GM12878 (cell line): ENCODE measurements at regions not wholly inside any gene's neighbourhood (a gene's known extent, or its start where the extent isn't known, plus 50 kb on each side); places are given as distances from the start of the nearest gene placed in this dataset.

Experiments used
- CHD2 ChIP-seq: IDR thresholded peaks from 2 replicates; pipeline ENCODE4 v1.6.1; 2011; ENCODE audit warnings: low read depth, low read length, improper control_type of control experiment, borderline replicate concordance
- HDAC2 ChIP-seq: fragments of 200-600 bp; sonication (generic); IDR thresholded peaks from 2 replicates; pipeline ENCODE4 v1.6.1; 2017
- KDM1A ChIP-seq: fragments of 200-600 bp; sonication (generic); IDR thresholded peaks from 2 replicates; pipeline ENCODE4 v1.6.1; 2016; ENCODE audit warnings: borderline replicate concordance
- POLR2AphosphoS5 ChIP-seq: IDR thresholded peaks from 2 replicates; pipeline ENCODE4 v1.6.1; 2011; ENCODE audit warnings: mild to moderate bottlenecking, low read length, inconsistent platforms
- RCOR1 ChIP-seq: conservative IDR thresholded peaks from 2 replicates; pipeline ENCODE4 v1.6.1; 2012; ENCODE audit warnings: low read depth, low read length, improper control_type of control experiment
- SIN3A ChIP-seq: IDR thresholded peaks from 2 replicates; pipeline ENCODE4 v1.6.1; 2012; ENCODE audit warnings: low read depth, low read length, improper control_type of control experiment
- ZNF207 ChIP-seq: fragments of 450-650 bp; IDR thresholded peaks from 2 replicates; pipeline ENCODE4 v1.6.1; 2014; ENCODE audit warnings: antibody characterized with exemption, mild to moderate bottlenecking, borderline replicate concordance
- TF ChIP-seq, protein P1 (sequence below), 3 experiments: IDR thresholded peaks in 2 of 3; conservative IDR thresholded peaks in 1 of 3; 2 replicates each; pipeline ENCODE4 v1.5.1; 2011; ENCODE audit warnings: low read depth in 3 of 3, low read length in 3 of 3, mild to moderate bottlenecking in 3 of 3, control low read depth in 2 of 3, moderate library complexity in 2 of 3, inconsistent platforms in 1 of 3, mixed read lengths in 1 of 3; ENCODE audit not compliant: control insufficient read depth in 2 of 3, insufficient read depth in 1 of 3; ENCODE audit errors: extremely low read depth in 1 of 3
- TF ChIP-seq, protein P2 (sequence below): fragments of 450-650 bp; IDR thresholded peaks from 2 replicates; pipeline ENCODE4 v1.6.1; 2017; ENCODE audit warnings: mild to moderate bottlenecking
- TF ChIP-seq, protein P3 (sequence below): IDR thresholded peaks from 2 replicates; pipeline ENCODE4 v1.6.1; 2012; ENCODE audit warnings: low read depth, low read length, improper control_type of control experiment

DNA sequence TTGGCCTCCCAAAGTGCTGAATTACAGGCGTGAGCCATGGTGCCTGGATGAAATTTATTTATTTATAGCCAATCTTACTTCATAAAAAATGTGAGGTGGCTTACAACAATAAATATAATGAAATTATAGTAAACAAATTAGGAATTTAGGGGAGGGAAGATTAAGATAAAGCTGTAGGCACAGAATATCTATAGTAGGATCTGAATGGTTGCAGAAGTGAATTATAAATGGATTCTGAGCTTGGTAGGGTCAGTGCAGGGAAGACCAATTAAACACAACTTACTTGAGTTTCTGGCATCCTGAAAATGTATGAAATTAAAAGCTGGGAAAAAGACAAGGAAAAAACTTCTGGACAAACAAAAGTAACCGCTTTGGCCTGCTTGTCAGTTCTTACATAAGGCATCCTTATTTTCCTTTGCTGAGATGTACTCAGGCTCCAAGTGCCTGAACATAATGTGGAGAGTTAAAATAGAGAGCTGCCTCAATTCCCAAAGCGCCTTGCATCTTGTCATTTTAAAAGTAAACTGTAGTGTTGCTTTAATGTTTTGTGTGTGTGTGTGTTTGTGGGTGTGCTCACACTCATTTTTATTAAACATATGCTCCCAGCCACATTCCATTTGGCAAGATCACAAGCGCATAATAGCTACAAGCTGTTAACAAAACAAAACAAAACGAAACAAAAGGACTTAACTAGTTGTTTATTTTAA lies 247.3 kb downstream of the S1PR1 start:
- TF ChIP-seq HDAC2 (no peak), POLR2AphosphoS5 (no peak), SIN3A (no peak), KDM1A (no peak), RCOR1 (no peak), ZNF207 (no peak), CHD2 (no peak)
- TF ChIP-seq, protein P1, sequence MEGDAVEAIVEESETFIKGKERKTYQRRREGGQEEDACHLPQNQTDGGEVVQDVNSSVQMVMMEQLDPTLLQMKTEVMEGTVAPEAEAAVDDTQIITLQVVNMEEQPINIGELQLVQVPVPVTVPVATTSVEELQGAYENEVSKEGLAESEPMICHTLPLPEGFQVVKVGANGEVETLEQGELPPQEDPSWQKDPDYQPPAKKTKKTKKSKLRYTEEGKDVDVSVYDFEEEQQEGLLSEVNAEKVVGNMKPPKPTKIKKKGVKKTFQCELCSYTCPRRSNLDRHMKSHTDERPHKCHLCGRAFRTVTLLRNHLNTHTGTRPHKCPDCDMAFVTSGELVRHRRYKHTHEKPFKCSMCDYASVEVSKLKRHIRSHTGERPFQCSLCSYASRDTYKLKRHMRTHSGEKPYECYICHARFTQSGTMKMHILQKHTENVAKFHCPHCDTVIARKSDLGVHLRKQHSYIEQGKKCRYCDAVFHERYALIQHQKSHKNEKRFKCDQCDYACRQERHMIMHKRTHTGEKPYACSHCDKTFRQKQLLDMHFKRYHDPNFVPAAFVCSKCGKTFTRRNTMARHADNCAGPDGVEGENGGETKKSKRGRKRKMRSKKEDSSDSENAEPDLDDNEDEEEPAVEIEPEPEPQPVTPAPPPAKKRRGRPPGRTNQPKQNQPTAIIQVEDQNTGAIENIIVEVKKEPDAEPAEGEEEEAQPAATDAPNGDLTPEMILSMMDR (IDR thresholded peaks at IDR 0.05 in 2 of 3, conservative IDR thresholded peaks at IDR 0.05 in 1 of 3; ENCODE audit: control insufficient read depth in 2 of 3, extremely low read depth in 1 of 3, insufficient read depth in 1 of 3, low read depth in 3 of 3, low read length in 3 of 3) = no peak
- TF ChIP-seq, protein P2, sequence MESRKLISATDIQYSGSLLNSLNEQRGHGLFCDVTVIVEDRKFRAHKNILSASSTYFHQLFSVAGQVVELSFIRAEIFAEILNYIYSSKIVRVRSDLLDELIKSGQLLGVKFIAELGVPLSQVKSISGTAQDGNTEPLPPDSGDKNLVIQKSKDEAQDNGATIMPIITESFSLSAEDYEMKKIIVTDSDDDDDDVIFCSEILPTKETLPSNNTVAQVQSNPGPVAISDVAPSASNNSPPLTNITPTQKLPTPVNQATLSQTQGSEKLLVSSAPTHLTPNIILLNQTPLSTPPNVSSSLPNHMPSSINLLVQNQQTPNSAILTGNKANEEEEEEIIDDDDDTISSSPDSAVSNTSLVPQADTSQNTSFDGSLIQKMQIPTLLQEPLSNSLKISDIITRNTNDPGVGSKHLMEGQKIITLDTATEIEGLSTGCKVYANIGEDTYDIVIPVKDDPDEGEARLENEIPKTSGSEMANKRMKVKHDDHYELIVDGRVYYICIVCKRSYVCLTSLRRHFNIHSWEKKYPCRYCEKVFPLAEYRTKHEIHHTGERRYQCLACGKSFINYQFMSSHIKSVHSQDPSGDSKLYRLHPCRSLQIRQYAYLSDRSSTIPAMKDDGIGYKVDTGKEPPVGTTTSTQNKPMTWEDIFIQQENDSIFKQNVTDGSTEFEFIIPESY = no peak
- TF ChIP-seq, protein P3, sequence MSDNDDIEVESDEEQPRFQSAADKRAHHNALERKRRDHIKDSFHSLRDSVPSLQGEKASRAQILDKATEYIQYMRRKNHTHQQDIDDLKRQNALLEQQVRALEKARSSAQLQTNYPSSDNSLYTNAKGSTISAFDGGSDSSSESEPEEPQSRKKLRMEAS = no peak
